GM10266 (cell line): ENCODE measurements at regions not wholly inside any gene's neighbourhood (a gene's known extent, or its start where the extent isn't known, plus 50 kb on each side); places are given as distances from the start of the nearest gene placed in this dataset.

Experiments
- DNase-seq: peaks from one replicate; pipeline ENCODE4 v3.0.0; 2012; ENCODE audit errors: extremely low spot score
- TF ChIP-seq, protein P1 (sequence below): IDR thresholded peaks from 2 replicates; pipeline ENCODE4 v1.5.1; 2012; ENCODE audit warnings: mild to moderate bottlenecking, low read depth; ENCODE audit not compliant: control insufficient read depth, insufficient read depth; ENCODE audit errors: missing control alignments

DNA sequence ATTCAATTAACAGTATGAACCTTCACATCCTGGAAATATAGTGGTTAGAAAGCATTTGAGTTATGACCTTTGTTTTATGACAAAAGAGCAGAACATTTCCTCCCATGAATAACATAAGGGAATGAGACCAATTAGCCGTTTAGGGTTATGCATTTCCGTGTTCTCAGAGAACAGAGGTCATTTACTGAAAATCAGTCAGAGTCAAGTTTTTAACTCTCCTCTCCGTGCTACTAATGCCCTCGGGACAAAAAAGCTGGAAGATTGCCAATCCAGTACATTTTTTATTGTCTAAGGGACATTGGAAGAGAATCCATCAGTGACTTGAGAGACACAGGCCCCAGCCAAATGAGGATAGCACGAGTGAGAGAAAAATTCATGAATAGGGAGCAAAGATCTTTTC lies 632.7 kb downstream of the RFPL4B start:
- DNase-seq = no peak
- TF ChIP-seq, protein P1, sequence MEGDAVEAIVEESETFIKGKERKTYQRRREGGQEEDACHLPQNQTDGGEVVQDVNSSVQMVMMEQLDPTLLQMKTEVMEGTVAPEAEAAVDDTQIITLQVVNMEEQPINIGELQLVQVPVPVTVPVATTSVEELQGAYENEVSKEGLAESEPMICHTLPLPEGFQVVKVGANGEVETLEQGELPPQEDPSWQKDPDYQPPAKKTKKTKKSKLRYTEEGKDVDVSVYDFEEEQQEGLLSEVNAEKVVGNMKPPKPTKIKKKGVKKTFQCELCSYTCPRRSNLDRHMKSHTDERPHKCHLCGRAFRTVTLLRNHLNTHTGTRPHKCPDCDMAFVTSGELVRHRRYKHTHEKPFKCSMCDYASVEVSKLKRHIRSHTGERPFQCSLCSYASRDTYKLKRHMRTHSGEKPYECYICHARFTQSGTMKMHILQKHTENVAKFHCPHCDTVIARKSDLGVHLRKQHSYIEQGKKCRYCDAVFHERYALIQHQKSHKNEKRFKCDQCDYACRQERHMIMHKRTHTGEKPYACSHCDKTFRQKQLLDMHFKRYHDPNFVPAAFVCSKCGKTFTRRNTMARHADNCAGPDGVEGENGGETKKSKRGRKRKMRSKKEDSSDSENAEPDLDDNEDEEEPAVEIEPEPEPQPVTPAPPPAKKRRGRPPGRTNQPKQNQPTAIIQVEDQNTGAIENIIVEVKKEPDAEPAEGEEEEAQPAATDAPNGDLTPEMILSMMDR = no peak

DNA sequence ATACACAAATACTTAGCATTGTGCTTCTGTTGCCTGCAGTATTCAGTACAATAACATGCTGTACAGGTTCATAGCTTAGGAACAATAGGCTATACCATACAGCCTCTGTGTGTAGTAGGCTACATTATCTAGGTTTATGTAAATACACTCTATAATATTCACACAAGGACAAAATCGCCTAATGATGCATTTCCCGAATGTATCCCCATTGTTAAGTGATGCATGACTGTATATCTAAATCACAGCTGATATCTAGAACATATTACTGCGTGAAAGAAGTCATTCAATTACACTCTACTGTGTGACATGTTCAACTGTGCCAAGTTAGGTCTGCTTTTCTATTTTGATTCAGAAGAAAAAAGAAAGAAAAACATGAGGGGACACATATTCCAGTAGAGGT lies 633.5 kb downstream of the RFPL4B start:
- TF ChIP-seq, protein P1 = no peak
- DNase-seq = no peak

DNA sequence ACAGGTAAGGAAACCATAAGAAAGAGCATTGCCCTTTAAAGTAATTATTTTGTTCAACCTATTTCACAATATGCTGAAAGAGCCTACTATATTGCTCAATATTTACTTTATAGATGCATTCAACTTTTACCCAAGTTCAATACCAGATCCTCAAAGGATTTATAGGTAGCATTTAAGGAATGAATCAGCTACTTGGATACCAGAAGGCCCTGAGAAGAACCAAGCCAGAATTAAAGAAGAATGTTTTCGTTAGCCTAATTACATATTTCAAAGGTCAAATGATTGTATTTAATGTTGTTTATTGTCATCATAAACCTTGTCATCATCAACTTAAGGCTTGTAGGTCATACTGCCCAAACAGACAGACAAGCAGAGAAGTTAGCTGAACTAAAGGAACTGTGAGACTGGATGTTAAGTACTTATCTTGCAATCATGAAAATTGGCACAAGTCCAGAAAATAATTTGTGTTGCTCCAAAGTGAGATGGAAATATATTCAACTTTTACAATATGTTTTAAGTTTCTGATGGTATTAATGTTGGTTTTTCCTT lies 636.7 kb downstream of the RFPL4B start:
- TF ChIP-seq, protein P1 = no peak
- DNase-seq = no peak

DNA sequence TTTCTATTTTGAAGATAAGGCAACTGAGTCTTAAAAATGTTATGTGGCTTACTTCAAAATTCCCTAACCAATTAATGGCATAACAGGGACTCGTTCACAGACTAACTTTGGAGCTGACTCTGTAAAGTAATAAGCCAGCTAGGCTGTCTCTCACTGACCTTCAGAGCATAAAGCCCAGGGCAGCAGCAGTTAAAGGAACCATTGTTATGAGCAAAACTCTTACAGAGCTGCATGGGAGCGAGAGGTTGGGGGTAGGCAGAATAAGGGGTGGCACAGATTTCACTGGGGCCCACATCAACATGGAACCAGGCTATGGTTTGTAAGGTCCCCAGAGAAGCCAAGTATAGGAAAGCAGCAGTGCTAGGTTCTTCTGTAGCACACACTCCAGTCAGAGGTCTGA lies 637.8 kb downstream of the RFPL4B start:
- TF ChIP-seq, protein P1 = no peak
- no peak for DNase-seq

DNA sequence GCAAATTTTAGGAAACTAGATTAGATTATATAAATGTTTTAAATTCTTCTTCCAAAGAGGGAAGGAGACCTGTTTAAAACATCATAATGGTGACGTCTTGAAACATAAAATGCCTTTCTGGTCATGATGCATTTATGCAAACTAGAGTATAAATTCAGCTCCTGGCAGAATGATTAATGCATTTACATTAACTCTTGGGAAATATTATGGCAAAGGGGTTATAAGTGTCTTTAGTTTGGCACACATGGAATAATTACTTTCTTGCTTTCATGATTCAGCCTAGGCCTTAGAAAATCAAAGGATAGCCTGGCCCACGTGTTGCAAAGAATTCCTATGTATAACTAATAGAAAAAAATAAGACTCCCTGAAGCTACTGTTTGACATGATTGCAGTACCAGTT lies 639.2 kb downstream of the RFPL4B start:
- no peak for DNase-seq
- TF ChIP-seq, protein P1 = no peak

DNA sequence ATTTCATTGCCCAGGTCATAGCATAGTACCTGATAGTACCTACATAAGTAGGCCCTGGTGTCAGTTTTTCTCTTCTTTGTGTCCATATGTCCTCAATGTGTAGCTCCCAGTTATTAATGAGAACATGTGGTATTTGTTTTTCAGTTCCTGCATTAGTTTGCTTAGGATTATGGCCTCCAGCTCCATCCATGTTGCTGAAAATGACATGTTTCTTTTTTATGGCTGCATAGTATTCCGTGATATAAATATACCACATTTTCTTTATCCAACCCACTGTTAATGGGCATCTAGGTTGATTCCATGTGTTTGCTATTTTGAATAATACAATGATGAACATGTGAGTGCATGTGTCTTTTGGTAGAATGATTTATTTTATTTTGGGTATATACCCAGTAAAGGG lies 641.6 kb downstream of the RFPL4B start:
- TF ChIP-seq, protein P1 = no peak
- no peak for DNase-seq

DNA sequence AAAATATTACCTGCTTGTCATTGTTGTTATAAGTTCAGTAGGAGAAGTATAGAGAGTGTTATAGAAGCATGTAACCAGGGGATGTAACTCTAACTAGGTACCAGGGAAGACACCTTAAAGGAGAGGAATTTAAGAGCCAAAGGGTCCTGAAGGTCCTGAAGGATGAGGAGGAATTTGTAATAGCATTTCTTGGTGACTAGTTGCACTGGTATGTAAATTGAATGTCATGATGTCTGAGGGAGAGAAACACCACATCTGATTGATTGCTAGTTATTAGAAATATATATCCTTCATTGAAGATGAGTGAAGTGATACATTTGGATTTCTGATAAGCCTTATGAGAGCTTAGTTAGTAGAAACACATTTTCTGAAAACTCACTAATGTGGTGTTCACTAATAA lies 643.8 kb downstream of the RFPL4B start:
- DNase-seq = no peak
- TF ChIP-seq, protein P1 = no peak
